ENCODE measurements at regions not wholly inside any gene's neighbourhood (a gene's known extent, or its start where the extent isn't known, plus 50 kb on each side); places are given as distances from the start of the nearest gene placed in this dataset.

GRCh38 chr18:33901894-33902512, 322.7 kb downstream of the NOL4 start (continued):
- TF ChIP-seq REST (IDR thresholded peaks at IDR 0.05) (no peak), MAX (IDR thresholded peaks at IDR 0.05) (no peak), SP1 (IDR thresholded peaks at IDR 0.05) (no peak), JUND (IDR thresholded peaks at IDR 0.05) (no peak), EGR1 (IDR thresholded peaks at IDR 0.05; ENCODE audit: low read depth in 2 of 2) (no peak), FOXA2 (IDR thresholded peaks at IDR 0.05) (no peak)

GRCh38 chr18:33900638-33901037, 322.6 kb downstream of the ASXL3 start:
- H3K4me1 ChIP-seq (ENCODE audit: control insufficient read depth in 4 of 4, insufficient read depth in 4 of 4, low read length in 3 of 4): no peaks in the 10 kb centered on the region
- TF ChIP-seq CTCF (IDR thresholded peaks at IDR 0.05; ENCODE audit: low read depth, low read length, missing input control): peak; percentile 31
- TF ChIP-seq ZBTB33 (IDR thresholded peaks at IDR 0.05): no peak
- peak; percentile 76 to 78 for TF ChIP-seq RAD21 (IDR thresholded peaks at IDR 0.05)
- H3K36me3 ChIP-seq (ENCODE audit: control insufficient read depth in 4 of 4, insufficient read depth in 3 of 4, low read depth in 1 of 4, low read length in 3 of 4): no peaks in the 10 kb centered on the region
- no peaks in the 10 kb centered on the region for H3K27me3 ChIP-seq (ENCODE audit: control insufficient read depth in 4 of 4, insufficient read depth in 4 of 4, low read length in 3 of 4)
- 94% methylated on average over 1 of the region's 1 CpG for WGBS
- no peaks in the 10 kb centered on the region for H3K9me3 ChIP-seq (ENCODE audit: control insufficient read depth in 4 of 4, low read length in 3 of 4)
- H3K27ac ChIP-seq (ENCODE audit: low read depth in 1 of 2, low read length in 2 of 2): no peak overlapping the region
- H3K4me3 ChIP-seq (ENCODE audit: low read depth in 1 of 3, low read length in 3 of 3): no peak overlapping the region
- H3K9ac ChIP-seq (ENCODE audit: low read depth in 1 of 2, low read length in 2 of 2): no peak overlapping the region
- no peak for DNase-seq (ENCODE audit: low spot score)

- no peaks in the 10 kb centered on the region for H3K36me3 ChIP-seq (ENCODE audit: control insufficient read depth in 4 of 4, insufficient read depth in 3 of 4, low read depth in 1 of 4, low read length in 3 of 4)
- no peak for DNase-seq (ENCODE audit: low spot score)
- H3K27me3 ChIP-seq (ENCODE audit: control insufficient read depth in 4 of 4, insufficient read depth in 4 of 4, low read length in 3 of 4): no peaks in the 10 kb centered on the region
- H3K27ac ChIP-seq (ENCODE audit: low read depth in 1 of 2, low read length in 2 of 2): no peak overlapping the region
- no peak overlapping the region for H3K4me3 ChIP-seq (ENCODE audit: low read depth in 1 of 3, low read length in 3 of 3)
- no peak for TF ChIP-seq EGR1 (IDR thresholded peaks at IDR 0.05; ENCODE audit: low read depth in 2 of 2)
- TF ChIP-seq JUND (IDR thresholded peaks at IDR 0.05): no peak
- TF ChIP-seq SP1 (IDR thresholded peaks at IDR 0.05): no peak
- no peak for TF ChIP-seq TAF1 (conservative IDR thresholded peaks at IDR 0.05)
- TF ChIP-seq RXRA (IDR thresholded peaks at IDR 0.05): no peak
- TF ChIP-seq RAD21 (IDR thresholded peaks at IDR 0.05): no peak
- no peak for TF ChIP-seq ZBTB33 (IDR thresholded peaks at IDR 0.05)
- TF ChIP-seq CTCF (IDR thresholded peaks at IDR 0.05; ENCODE audit: low read depth, low read length, missing input control): no peak
- no peak for TF ChIP-seq NR2F2 (IDR thresholded peaks at IDR 0.05)
- TF ChIP-seq HNF4A (conservative IDR thresholded peaks at IDR 0.05): no peak
- TF ChIP-seq YY1 (IDR thresholded peaks at IDR 0.05): no peak
- TF ChIP-seq ATF3 (IDR thresholded peaks at IDR 0.05): no peak
- TF ChIP-seq GABPA (IDR thresholded peaks at IDR 0.05 in 1 of 2, conservative IDR thresholded peaks at IDR 0.05 in 1 of 2): no peak
- TF ChIP-seq FOXA1 (IDR thresholded peaks at IDR 0.05): no peak
- TF ChIP-seq FOXA2 (IDR thresholded peaks at IDR 0.05): no peak
- no peak for TF ChIP-seq HNF4G (IDR thresholded peaks at IDR 0.05)
- H3K9ac ChIP-seq (ENCODE audit: low read depth in 1 of 2, low read length in 2 of 2): no peak overlapping the region
- H3K4me1 ChIP-seq (ENCODE audit: control insufficient read depth in 4 of 4, insufficient read depth in 4 of 4, low read length in 3 of 4): no peaks in the 10 kb centered on the region
- 92% methylated on average over 2 of the region's 2 CpGs for WGBS
- no peaks in the 10 kb centered on the region for H3K9me3 ChIP-seq (ENCODE audit: control insufficient read depth in 4 of 4, low read length in 3 of 4)
These were observed 320.4 kb downstream of the ASXL3 start for GRCh38 chr18:33898427-33898826.
